Superior temporal gyrus (tissue), 1 donor: ENCODE measurements at regions not wholly inside any gene's neighbourhood (a gene's known extent, or its start where the extent isn't known, plus 50 kb on each side); places are given as distances from the start of the nearest gene placed in this dataset.

Source experiments
- DNase-seq: peaks from one replicate; pipeline ENCODE4 v3.0.0-alpha.2; 2016; ENCODE audit errors: extremely low spot score

DNA sequence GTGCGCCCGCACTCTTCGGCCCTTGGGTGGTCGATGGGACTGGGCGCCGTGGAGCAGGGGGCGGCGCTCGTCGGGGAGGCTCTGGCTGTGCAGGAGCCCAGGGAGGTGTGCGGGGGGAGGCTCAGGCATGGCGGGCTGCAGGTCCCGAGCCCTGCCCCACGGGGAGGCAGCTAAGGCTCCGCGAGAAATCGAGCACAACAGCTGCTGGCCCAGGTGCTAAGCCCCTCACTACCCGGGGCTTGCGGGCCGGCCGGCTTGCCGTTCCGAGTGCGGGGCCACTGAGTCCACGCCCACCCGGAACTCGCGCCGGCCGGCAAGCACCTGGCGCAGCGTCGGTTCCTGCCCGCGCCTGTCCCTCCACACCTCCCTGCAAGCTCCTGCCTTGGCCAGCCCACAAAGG, 462.3 kb upstream of the JARID2 start:
- no peak for DNase-seq

DNA sequence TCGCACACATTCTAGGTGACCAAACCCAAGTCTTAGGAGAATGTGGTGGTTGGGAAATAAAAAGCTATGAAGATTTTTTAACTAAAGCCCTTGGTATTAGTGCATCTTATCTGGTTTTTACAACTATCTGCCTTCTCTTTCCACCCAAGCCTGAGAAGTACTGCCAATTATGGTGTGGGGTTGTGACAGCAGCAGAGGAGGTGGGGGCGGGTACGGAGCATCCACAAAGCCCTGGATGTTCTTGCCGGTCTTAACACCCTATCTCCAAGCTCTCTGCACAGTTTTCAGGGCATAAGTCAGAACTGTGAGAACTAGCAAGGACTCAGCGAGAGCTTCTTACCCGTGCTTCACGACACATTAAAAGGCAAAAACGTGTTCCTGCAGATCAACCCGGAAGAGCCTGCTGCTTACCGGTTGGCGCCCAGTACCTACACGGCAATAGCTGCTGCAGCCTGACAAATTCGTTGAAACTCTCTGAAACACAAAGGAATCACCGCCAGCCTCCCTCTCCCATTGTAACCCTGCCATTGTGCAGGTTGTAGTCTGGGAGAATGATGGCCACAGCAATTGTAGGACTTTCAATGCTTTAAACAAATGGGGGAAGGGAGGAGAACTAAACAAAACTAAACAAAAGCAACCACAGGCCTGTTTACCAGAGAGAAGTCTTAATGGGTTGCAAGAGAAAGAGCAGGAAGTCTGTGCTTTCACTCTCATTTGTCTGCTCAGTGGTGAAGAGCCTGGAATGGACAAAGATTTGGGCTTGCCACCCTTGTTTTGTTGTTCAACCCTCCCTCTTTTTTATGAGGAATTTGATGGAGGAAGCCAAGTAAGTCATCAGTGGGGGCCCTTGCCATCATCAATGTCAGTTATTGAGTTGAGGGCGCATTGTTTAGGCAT, 461.0 kb upstream of the JARID2 start:
- no peak for DNase-seq

DNA sequence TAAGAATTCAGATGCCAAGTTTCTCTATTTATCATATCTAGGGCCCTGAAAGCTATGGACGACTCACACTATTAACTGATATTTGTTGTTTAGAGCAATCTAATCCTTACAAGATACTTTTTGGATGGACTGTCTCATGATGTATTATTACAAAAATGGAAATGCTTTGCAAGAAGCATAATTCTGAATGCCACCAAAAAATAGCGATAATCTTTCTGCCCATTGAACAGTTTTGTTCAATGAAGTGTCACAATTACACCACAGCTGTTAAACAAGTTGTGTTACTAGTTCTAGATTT, 460.4 kb upstream of the JARID2 start:
- DNase-seq = no peak

DNA sequence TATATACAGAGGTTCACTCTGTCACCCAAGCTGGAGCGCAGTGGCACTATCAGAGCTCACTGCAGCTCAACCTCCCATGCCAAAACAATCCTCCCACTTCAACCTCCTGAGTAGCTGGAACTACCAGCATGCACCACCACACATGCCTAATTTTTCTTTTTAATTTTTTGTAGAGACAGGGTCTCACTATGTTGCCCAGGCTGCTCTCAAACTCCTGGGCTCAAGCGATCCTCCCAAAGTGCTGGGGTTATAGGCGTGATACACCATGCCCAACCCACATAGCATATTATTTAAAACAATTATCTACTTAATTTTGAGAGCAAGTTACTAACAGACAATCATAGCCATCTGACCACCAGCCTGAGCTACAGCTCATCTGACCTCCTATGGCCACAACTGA, 459.9 kb upstream of the JARID2 start:
- no peak for DNase-seq

GRCh38 chr6:14786455-14786854, 459.4 kb upstream of the JARID2 start:
- DNase-seq = no peak

DNA sequence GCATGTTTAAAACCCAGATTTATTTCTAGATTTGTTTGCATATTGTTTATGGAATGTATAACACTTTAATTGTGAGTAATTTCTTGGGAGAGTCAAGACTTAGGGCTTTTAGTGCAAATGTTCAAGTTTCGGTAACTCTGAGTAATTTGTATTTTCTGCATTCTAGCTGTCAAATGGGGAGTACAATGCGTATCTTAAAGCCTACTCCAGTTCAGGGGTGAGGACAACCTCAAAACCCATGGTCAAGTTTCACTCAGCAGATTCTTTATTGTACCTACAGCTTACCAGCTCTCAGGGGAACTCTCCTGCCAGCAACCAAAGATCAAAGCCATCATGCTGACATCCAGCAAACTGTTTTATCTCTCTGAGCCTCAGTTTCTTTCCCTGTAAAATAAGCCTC, 458.6 kb upstream of the JARID2 start:
- DNase-seq = no peak

DNA sequence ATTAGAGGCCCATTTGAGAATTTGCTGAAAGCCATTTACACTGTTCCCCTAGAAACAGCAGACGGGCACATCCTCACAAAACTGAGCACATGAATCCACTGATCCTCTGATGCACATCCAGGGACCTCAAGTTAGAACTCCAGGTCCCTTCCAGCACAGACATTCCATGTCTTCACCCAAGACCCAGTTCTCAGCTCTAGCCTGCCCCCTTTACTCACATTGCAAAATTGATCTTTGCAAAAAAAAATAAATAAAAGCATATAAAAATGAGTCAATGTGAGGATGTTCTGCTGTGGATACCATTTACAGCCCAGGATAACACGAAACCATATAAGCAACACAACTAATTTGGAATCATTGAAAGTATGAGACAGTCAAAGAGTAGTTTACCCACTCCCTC, 458.2 kb upstream of the JARID2 start:
- no peak for DNase-seq

DNA sequence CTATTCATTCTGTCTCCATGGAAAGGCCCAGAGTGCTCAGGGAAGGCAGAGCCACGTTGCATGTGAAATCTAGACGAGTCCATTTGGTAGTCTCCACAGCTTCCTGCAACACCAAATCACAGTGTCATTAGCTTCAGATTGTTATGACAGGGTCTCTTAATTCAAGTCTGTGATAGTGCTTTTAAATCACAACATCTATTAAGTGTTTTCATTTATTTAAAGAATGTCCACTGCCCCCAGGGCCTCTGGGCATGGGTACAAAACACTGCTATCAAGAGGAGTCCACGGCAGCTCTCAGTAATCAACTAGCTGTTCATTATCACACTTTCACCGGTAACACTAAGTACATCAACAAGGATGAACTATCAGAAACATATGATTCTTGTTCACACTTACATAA, 455.9 kb upstream of the JARID2 start:
- no peak for DNase-seq

GRCh38 chr6:14790976-14791375, 454.9 kb upstream of the JARID2 start:
- DNase-seq = no peak

DNA sequence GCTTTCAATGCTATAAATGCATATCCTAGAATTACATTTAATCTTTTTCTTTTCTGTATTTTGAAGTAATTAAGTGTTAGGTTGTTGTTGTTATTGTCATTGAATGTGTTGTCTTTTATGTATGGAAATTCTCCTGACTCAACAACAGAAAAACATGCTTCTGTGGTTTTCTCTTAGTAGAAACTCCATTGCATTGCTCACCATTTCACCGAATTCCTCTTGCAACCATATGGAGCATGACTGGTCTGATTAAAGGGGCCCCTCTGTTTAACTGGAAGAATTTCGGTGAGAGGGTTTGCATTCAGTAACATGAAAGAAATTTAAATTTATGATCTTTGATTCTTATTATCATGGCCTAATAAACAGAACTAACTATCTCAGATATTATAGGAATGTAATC, 454.3 kb upstream of the JARID2 start:
- DNase-seq = no peak

DNA sequence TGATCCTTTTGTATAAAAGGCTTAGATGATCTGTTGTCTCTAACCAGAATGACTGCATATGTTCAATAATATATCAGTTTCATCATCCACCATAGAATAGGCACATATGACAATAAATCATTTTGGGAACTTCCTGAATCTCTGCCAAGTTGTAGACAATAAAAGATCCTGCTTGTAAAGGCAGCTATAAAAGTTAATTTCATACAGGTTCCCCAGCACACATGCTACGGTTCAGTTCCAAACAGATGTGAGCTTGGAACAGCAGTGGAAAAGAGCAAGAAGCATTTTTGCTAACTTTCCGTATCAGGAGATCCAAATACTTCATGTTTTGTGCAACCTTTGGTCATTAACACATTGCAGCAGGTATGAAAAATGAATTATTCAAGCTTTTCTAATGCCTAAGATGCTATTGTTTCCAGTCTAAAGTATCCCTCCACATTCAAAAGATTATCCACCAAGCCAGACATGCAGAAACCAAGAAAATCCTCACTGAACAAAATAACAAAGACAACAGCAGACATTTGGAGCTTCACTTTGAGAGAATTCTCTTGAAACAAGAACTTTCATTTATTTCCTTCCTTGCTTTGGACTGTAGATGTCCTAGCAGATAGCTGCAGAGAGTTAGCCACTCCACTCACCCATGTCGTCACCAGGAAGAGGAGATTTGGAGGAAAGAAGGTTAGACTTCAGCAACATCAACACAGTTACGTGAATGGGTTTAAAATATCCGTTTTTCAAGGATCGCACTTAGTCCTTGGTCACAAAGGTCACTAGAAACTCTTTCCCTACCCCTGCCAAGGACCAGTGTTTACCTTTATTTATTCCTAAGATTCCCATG, 453.5 kb upstream of the JARID2 start:
- DNase-seq = no peak

DNA sequence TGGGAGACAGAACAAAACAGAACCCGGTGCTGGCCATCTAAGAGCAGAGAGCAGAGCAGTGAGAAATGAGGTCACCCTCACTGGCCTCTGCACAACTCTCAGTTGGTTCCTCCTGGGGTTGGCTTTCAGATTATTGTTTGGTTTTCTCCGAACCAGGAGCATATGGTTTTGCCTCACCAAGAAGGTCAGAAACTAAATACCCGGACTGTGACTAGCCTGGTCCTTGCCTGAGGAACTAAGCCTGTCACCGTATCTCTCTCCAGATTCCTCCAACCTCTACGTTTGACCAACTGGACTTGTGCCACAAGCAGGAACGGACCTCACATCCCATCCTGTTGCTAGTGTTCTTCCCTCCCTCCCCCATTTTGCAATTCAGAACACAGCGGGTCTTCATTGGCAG, 450.4 kb upstream of the JARID2 start:
- no peak for DNase-seq

DNA sequence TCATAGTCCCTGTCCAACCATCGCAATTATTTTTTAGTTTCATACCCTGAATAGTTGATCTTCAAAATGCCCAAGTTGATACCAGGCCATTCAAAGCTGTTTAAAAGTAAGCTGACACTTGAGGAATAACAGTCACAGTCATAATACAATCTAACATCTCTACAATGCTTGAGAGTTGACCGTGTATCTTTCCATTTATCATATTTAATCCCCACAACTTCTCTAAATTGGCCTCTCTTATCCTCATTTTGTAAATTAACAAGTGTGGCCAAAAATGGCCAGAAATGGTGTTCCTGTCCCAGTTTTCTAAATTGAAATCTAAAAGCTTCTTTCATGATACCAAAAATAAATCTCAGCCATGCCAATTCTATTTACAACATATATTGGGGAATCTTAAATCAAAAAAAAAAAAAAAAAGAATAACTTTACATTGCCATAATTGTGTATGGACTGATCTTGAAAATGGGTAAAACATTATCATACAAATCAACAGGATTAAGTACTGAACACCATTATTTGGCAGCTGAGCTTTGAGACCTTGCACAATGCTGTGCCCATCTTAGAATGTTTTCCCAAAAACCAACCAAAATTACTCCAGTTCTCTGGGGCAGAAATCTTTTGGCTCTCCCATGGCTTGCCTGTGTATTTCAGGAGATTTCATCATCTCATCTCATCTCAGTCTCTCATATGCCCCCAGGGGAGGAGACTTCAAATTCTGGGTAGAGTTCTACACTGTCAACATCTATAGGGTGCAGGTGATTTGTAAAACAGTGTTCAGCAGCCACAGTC, 448.7 kb upstream of the JARID2 start:
- DNase-seq = no peak

DNA sequence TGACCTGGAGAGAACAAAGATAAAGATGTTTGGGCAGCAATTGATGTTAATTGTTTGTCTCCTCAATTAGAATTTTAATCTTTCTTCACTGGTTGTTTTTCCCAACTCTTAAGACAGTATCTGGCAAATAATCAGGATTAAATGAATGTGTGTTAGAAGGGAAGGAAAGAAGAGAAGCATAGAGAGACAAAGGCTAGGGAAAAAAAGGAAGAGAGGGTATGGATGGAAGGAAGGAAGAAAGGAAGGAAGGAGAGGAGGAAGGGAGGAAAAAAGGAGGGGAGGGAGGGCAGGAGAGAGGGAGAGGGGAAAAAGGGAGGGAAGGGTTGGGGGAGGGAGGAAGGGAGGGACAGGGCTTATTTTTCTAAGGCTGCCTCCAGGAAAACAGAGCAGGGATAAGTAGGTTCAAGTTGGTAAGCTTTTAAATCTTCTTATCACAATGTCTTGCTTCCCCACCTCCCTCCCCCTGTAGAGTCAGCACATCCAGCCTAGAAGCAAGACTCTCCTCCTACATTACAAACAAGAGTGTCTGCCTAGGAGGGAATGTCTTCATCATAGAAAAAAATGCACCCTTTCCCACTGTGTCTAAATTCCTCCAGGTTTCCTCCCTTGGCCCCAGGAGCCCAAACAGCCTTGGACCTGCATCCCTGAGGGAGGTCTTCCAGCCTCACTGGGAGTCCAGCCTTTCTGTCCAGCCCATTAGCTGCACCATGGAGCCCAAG, 447.8 kb upstream of the JARID2 start:
- no peak for DNase-seq

DNA sequence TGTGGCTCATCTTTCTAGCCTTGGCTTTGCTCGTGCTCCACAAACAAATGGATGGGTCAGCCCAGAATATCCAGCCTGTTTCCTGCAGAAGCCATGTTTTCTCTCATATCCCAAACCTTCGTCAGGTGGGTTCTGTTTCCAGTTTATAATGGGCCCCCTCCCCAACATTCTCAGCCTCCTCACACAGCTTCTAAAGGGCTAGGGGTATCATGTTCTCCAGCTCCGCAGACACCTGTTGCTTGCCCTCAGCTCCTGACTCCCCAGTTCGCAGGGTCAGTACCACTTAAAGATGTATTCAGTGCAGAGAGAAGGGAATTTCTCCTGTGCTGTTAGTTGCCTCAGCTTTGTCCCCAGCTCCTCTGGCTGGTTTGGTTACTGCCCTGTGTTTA, 447.3 kb upstream of the JARID2 start:
- DNase-seq = no peak

- DNase-seq = no peak
These were observed 446.8 kb upstream of the JARID2 start for GRCh38 chr6:14798996-14799588.

- DNase-seq = peak; percentile 80
These were observed 445.9 kb upstream of the JARID2 start for GRCh38 chr6:14799928-14800327.

DNA sequence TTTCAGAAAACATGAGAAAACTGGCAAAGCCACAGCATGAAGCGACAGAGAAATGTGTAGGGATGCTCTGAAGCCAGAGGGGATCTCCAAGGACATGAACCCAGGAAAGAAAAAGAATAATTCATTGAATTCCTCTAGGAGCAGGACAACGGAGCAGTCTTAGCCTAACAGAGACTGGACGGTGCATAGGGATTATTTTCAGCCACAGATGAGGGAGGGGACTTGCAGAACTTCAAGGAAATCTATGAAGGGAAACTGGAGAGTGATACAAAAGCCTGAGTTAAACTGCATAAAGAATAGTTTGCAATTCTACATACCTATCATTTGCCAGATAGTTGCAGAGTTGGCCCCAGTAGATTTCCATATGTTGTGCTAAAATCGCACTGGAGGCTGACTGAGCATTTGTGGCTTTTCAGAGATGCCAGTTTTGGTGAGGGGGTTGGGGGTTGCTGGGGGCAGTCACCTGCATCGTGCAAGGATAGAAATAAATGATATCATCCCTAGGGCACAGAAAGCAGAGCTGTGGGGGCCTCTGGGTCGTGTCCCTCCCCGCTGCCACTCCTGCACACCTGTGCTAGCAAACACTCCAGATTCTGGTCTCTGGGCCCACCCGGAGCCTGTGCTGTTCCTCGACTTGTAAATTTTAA, 443.2 kb upstream of the JARID2 start:
- no peak for DNase-seq

DNA sequence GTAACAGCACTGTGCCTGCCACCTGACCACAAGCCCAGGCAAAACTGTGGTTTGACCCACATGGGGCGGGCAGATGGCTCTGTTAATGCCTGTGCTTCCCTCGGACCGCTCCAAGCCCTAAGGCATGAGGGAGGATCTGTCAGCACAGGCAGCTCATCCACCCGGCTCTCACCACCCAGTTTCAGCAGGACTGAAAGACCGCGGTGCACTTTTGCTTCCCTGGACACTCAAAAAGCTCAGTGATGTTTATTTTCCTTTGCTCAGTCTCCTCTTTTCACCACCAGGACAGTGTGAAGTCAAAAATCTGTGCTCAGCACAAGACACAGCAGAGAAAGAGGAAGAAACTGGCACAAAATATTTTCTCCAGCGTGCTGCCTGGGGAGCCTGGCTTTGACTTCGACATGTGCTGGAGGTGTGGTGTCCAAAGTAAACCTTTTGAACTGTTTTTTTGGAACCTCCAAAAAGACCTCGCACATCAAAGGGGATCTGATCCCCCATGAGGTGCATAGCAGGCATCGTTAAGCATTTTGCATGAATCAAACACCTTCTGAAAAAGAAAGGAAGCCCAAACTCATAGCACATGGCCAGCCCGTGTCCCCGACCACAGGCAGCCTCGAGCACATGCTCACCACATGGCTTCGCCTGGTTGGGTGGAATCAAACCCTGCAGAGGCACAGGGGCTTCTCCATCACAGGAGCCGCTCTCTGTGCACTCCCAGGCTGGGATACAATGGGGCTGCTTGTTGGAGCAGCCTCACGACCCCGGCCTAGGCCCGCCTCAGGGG, 441.7 kb upstream of the JARID2 start:
- DNase-seq = no peak

GRCh38 chr6:14804785-14805210, 441.1 kb upstream of the JARID2 start:
- DNase-seq = peak; percentile 85
